Astrocyte (in vitro differentiated cells and primary cell): ENCODE measurements at regions not wholly inside any gene's neighbourhood (a gene's known extent, or its start where the extent isn't known, plus 50 kb on each side); places are given as distances from the start of the nearest gene placed in this dataset.

ENCODE experiments used
- DNase-seq: peaks from one replicate; pipeline ENCODE4 v3.0.0-alpha.2; 2010; ENCODE audit warnings: low read depth
- FAIRE-seq: peaks from 2 replicates; lab custom pipeline; 2011; peaks lifted over from hg19 to GRCh38; lab: Jason Lieb, UNC
- H2AFZ ChIP-seq: 2 replicates; pipeline ENCODE4 v1.6.0; 2012; ENCODE audit warnings: low read depth, low read length, inconsistent platforms
- H3K27ac ChIP-seq: 2 replicates; pipeline ENCODE4 v1.5.1; 2011; ENCODE audit warnings: low read depth, low read length, inconsistent platforms
- H3K27me3 ChIP-seq: 2 replicates; pipeline ENCODE4 v1.6.0; 2011; ENCODE audit warnings: low read length, inconsistent platforms; ENCODE audit not compliant: insufficient read depth
- H3K36me3 ChIP-seq: 2 replicates; pipeline ENCODE4 v1.5.1; 2011; ENCODE audit warnings: low read length, inconsistent platforms; ENCODE audit not compliant: insufficient read depth
- H3K4me1 ChIP-seq: 2 replicates; pipeline ENCODE4 v1.5.1; 2011; ENCODE audit warnings: low read length, inconsistent platforms; ENCODE audit not compliant: insufficient read depth
- H3K4me2 ChIP-seq: 2 replicates; pipeline ENCODE4 v1.6.0; 2012; ENCODE audit warnings: low read length, inconsistent platforms
- H3K4me3 ChIP-seq: 2 replicates; pipeline ENCODE4 v1.5.1; 2011; ENCODE audit warnings: low read depth, mild to moderate bottlenecking, low read length, inconsistent platforms; ENCODE audit not compliant: insufficient read depth
- H3K79me2 ChIP-seq: 2 replicates; pipeline ENCODE4 v1.6.0; 2012; ENCODE audit warnings: mild to moderate bottlenecking, low read length, inconsistent platforms; ENCODE audit not compliant: insufficient read depth
- H3K9ac ChIP-seq: 2 replicates; pipeline ENCODE4 v1.6.0; 2012; ENCODE audit warnings: mild to moderate bottlenecking, low read length, inconsistent platforms
- H3K9me3 ChIP-seq: 2 replicates; pipeline ENCODE4 v1.5.1; 2012; ENCODE audit warnings: low read depth, mild to moderate bottlenecking, low read length, inconsistent platforms; ENCODE audit not compliant: insufficient read depth
- H4K20me1 ChIP-seq: 2 replicates; pipeline ENCODE4 v1.6.0; 2012; ENCODE audit warnings: low read length, inconsistent platforms; ENCODE audit not compliant: insufficient read depth
- H3K27ac Mint-ChIP-seq: one replicate; pipeline ENCODE4 v1.8.0; 2021; ENCODE audit warnings: mild to moderate bottlenecking, mixed read lengths; ENCODE audit not compliant: unreplicated experiment
- H3K27me3 Mint-ChIP-seq: one replicate; pipeline ENCODE4 v1.8.0; 2021; ENCODE audit warnings: low read depth, mixed read lengths; ENCODE audit not compliant: unreplicated experiment
- H3K36me3 Mint-ChIP-seq: one replicate; pipeline ENCODE4 v1.8.0; 2021; ENCODE audit warnings: low read depth, mixed read lengths; ENCODE audit not compliant: unreplicated experiment
- H3K4me1 Mint-ChIP-seq: one replicate; pipeline ENCODE4 v1.8.0; 2021; ENCODE audit warnings: low read depth, mixed read lengths; ENCODE audit not compliant: unreplicated experiment
- H3K4me3 Mint-ChIP-seq: one replicate; pipeline ENCODE4 v1.8.0; 2021; ENCODE audit warnings: mild to moderate bottlenecking, moderate library complexity, mixed read lengths; ENCODE audit not compliant: unreplicated experiment
- H3K9me3 Mint-ChIP-seq: one replicate; pipeline ENCODE4 v1.8.0; 2021; ENCODE audit warnings: mild to moderate bottlenecking, mixed read lengths; ENCODE audit not compliant: unreplicated experiment
- EZH2 ChIP-seq: IDR thresholded peaks from 2 replicates; pipeline ENCODE4 v1.6.1; 2012; ENCODE audit warnings: mild to moderate bottlenecking, low read length, inconsistent platforms; ENCODE audit not compliant: insufficient read depth
- TF ChIP-seq, protein P1 (sequence below): IDR thresholded peaks from 2 replicates; pipeline ENCODE4 v1.5.1; 2011; ENCODE audit warnings: low read depth, mild to moderate bottlenecking, inconsistent platforms, low read length, moderate library complexity; ENCODE audit not compliant: insufficient read depth

DNA sequence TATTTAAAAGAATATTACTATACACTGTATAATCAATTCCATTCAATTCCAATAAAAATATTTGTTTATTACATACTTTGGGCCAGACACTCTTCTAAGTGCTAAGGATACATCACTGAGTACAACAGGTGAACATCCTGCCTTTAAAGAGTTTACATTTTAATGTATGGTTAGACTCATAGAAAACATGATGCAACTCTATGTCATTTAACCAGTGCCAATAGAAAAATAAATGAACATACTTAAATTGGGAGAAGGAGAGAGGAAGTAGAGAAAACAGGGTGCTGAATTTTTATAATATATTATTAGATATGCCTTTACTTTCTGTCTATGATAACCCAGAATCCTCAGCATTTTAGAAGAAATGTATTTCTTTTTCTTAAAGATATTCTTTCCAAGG lies 119.2 kb downstream of the TSEN15 start:
- Histone ChIP-seq H3K27ac (no peak overlapping the region), H3K4me2 (no peak overlapping the region), H3K4me1 (no peaks in the 10 kb centered on the region), H3K27me3 (no peaks in the 10 kb centered on the region), H3K4me3 (no peak overlapping the region), H3K36me3 (no peaks in the 10 kb centered on the region), H3K9me3 (no peaks in the 10 kb centered on the region), H3K9ac (no peak overlapping the region), H2AFZ (no peak overlapping the region), H4K20me1 (no peaks in the 10 kb centered on the region), H3K79me2 (no peaks in the 10 kb centered on the region)
- H3K4me3 Mint-ChIP-seq, result no peak overlapping the region
- no peak for DNase-seq
- no peak for FAIRE-seq
- no peaks in the 10 kb centered on the region for H3K27me3 Mint-ChIP-seq
- peaks cover 2% of the 10 kb centered on the region for H3K36me3 Mint-ChIP-seq
- H3K4me1 Mint-ChIP-seq, result no peaks in the 10 kb centered on the region
- peaks cover 5% of the 10 kb centered on the region for H3K9me3 Mint-ChIP-seq
- TF ChIP-seq EZH2, result no peak
- TF ChIP-seq, protein P1, sequence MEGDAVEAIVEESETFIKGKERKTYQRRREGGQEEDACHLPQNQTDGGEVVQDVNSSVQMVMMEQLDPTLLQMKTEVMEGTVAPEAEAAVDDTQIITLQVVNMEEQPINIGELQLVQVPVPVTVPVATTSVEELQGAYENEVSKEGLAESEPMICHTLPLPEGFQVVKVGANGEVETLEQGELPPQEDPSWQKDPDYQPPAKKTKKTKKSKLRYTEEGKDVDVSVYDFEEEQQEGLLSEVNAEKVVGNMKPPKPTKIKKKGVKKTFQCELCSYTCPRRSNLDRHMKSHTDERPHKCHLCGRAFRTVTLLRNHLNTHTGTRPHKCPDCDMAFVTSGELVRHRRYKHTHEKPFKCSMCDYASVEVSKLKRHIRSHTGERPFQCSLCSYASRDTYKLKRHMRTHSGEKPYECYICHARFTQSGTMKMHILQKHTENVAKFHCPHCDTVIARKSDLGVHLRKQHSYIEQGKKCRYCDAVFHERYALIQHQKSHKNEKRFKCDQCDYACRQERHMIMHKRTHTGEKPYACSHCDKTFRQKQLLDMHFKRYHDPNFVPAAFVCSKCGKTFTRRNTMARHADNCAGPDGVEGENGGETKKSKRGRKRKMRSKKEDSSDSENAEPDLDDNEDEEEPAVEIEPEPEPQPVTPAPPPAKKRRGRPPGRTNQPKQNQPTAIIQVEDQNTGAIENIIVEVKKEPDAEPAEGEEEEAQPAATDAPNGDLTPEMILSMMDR, result no peak
- H3K27ac Mint-ChIP-seq, result no peak overlapping the region

DNA sequence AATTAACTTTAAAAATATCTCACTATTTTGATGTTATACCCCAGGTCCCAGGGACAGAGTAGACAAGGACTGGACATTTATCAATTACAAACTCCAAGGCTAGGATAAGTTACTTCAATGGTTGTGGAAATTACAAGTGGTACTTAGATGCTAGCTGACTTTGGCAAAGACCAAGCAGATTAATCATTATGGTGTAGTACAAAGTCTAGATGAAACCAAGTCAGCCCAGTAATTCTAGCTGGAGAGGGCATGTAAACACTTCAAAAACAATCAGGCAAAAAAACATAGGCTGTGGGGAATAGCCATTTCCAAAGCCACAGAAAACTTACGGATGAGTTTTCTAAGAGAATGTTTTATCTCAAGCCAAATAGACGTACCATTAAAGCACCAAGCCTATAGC lies 124.5 kb downstream of the TSEN15 start:
- Mint-ChIP-seq H3K36me3 (peaks cover 2% of the 10 kb centered on the region), H3K9me3 (peaks cover 2% of the 10 kb centered on the region), H3K27me3 (no peaks in the 10 kb centered on the region), H3K4me1 (no peaks in the 10 kb centered on the region), H3K27ac (no peak overlapping the region), H3K4me3 (no peak overlapping the region)
- H3K79me2 ChIP-seq, result no peaks in the 10 kb centered on the region
- no peak for DNase-seq
- no peak overlapping the region for H3K9ac ChIP-seq
- H2AFZ ChIP-seq, result no peak overlapping the region
- no peaks in the 10 kb centered on the region for H3K36me3 ChIP-seq
- H3K4me3 ChIP-seq, result no peak overlapping the region
- no peak for FAIRE-seq
- TF ChIP-seq, protein P1, result no peak
- TF ChIP-seq EZH2, result no peak
- no peak overlapping the region for H3K27ac ChIP-seq
- no peak overlapping the region for H3K4me2 ChIP-seq
- no peaks in the 10 kb centered on the region for H4K20me1 ChIP-seq
- no peaks in the 10 kb centered on the region for H3K4me1 ChIP-seq
- H3K9me3 ChIP-seq, result no peaks in the 10 kb centered on the region
- no peaks in the 10 kb centered on the region for H3K27me3 ChIP-seq

DNA sequence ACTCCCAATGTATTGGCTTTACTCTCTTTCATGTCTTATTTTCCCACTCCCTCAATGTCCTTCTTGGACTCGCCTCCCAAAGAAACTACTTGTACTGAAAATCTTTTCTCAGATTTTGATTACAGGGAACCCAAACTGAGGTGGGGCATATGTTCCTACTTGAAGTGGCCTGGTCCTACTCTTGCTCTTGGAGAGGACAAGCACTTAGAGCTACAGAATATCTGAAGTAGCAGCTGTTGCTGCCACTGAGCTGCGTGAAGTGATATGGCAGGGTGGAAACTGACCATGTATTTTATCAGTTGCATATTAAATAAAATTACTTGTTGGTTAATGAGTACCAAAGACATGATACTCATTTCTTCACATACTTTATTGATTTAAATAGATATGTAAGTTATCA lies 129.5 kb downstream of the TSEN15 start:
- Histone ChIP-seq H4K20me1 (no peaks in the 10 kb centered on the region), H3K27me3 (no peaks in the 10 kb centered on the region), H2AFZ (no peak overlapping the region), H3K9me3 (no peaks in the 10 kb centered on the region), H3K4me2 (no peak overlapping the region), H3K4me3 (no peak overlapping the region), H3K27ac (no peak overlapping the region), H3K9ac (no peak overlapping the region), H3K79me2 (no peaks in the 10 kb centered on the region), H3K4me1 (no peaks in the 10 kb centered on the region), H3K36me3 (no peaks in the 10 kb centered on the region)
- Mint-ChIP-seq H3K9me3 (no peaks in the 10 kb centered on the region), H3K4me3 (no peak overlapping the region), H3K27me3 (no peaks in the 10 kb centered on the region), H3K36me3 (no peaks in the 10 kb centered on the region), H3K4me1 (no peaks in the 10 kb centered on the region), H3K27ac (no peak overlapping the region)
- TF ChIP-seq EZH2, result no peak
- TF ChIP-seq, protein P1, result no peak
- FAIRE-seq (no peak), DNase-seq (no peak)
